LNCAP (cell line): ENCODE measurements at regions not wholly inside any gene's neighbourhood (a gene's known extent, or its start where the extent isn't known, plus 50 kb on each side); places are given as distances from the start of the nearest gene placed in this dataset.

ENCODE experiments used
- CTCF ChIP-seq: fragments of 450-650 bp; IDR thresholded peaks from 2 replicates; pipeline ENCODE4 v1.5.1; 2017; ENCODE audit warnings: mild to moderate bottlenecking

GRCh38 chr9:129413537-129414376 lies 207.1 kb downstream of the C9orf50 start:
- no peak for TF ChIP-seq CTCF

- no peak for TF ChIP-seq CTCF
Measured at GRCh38 chr9:129412814-129413536, 207.9 kb downstream of the C9orf50 start.

- no peak for TF ChIP-seq CTCF
Measured at GRCh38 chr9:129411501-129412175, 209.3 kb downstream of the C9orf50 start.

- TF ChIP-seq CTCF: no peak
Measured at GRCh38 chr9:129410226-129410625, 210.7 kb downstream of the C9orf50 start.

- TF ChIP-seq CTCF: no peak
Measured at GRCh38 chr9:129408535-129409215, 212.2 kb downstream of the C9orf50 start.

- no peak for TF ChIP-seq CTCF
Measured at GRCh38 chr9:129407905-129408452, 212.9 kb downstream of the C9orf50 start.
